Stimulated activated CD8-positive, alpha-beta memory T cell treated with anti-CD3 and anti-CD28 coated beads, Interleukin-15, amount 100 ng/mL, for 1 hour (primary cell): ENCODE measurements at regions not wholly inside any gene's neighbourhood (a gene's known extent, or its start where the extent isn't known, plus 50 kb on each side); places are given as distances from the start of the nearest gene placed in this dataset.

ENCODE experiments used
- DNase-seq: peaks from one replicate; pipeline ENCODE4 v3.0.0-alpha.2; 2020; ENCODE audit warnings: low read depth

- no peak for DNase-seq
Measured at GRCh38 chr9:78502566-78502965, 205.6 kb downstream of the PSAT1 start.

GRCh38 chr9:78505546-78505945 lies 208.6 kb downstream of the PSAT1 start:
- DNase-seq = no peak

- no peak for DNase-seq
Measured at GRCh38 chr9:78507037-78507436, 210.1 kb downstream of the PSAT1 start.

- no peak for DNase-seq
Measured at GRCh38 chr9:78510035-78510434, 213.1 kb downstream of the PSAT1 start.

GRCh38 chr9:78515108-78515507 lies 218.2 kb downstream of the PSAT1 start:
- no peak for DNase-seq

- DNase-seq = no peak
Measured at GRCh38 chr9:78519786-78520185, 222.9 kb downstream of the PSAT1 start.

GRCh38 chr9:78521680-78522079 lies 224.8 kb downstream of the PSAT1 start:
- DNase-seq = no peak

- DNase-seq = no peak
Measured at GRCh38 chr9:78525986-78526560, 229.1 kb downstream of the PSAT1 start.

GRCh38 chr9:78533500-78533899 lies 236.6 kb downstream of the PSAT1 start:
- no peak for DNase-seq

- no peak for DNase-seq
Measured at GRCh38 chr9:78539188-78539587, 242.3 kb downstream of the PSAT1 start.

GRCh38 chr9:78539904-78540303 lies 243.0 kb downstream of the PSAT1 start:
- no peak for DNase-seq

GRCh38 chr9:78541868-78542443 lies 245.0 kb downstream of the PSAT1 start:
- DNase-seq = no peak

- DNase-seq = no peak
Measured at GRCh38 chr9:78542491-78543181, 245.7 kb downstream of the PSAT1 start.

GRCh38 chr9:78543353-78543752 lies 246.4 kb downstream of the PSAT1 start:
- DNase-seq = no peak

- no peak for DNase-seq
Measured at GRCh38 chr9:78544230-78544629, 247.3 kb downstream of the PSAT1 start.

- DNase-seq = no peak
Measured at GRCh38 chr9:78547831-78548230, 250.9 kb downstream of the PSAT1 start.

- no peak for DNase-seq
Measured at GRCh38 chr9:78548670-78549069, 251.7 kb downstream of the PSAT1 start.

- no peak for DNase-seq
Measured at GRCh38 chr9:78549711-78550110, 252.8 kb downstream of the PSAT1 start.

GRCh38 chr9:78552802-78553201 lies 255.9 kb downstream of the PSAT1 start:
- no peak for DNase-seq

- DNase-seq = no peak
Measured at GRCh38 chr9:78557540-78557939, 260.6 kb downstream of the PSAT1 start.

- DNase-seq = no peak
Measured at GRCh38 chr9:78559449-78559885, 262.5 kb downstream of the PSAT1 start.

- no peak for DNase-seq
Measured at GRCh38 chr9:78562021-78562420, 265.1 kb downstream of the PSAT1 start.

GRCh38 chr9:78563269-78563668 lies 266.3 kb downstream of the PSAT1 start:
- DNase-seq = no peak

- no peak for DNase-seq
Measured at GRCh38 chr9:78565481-78565880, 268.6 kb downstream of the PSAT1 start.
